ENCODE measurements at regions not wholly inside any gene's neighbourhood (a gene's known extent, or its start where the extent isn't known, plus 50 kb on each side); places are given as distances from the start of the nearest gene placed in this dataset.

- DNase-seq: peak in 2 of 3 donors; percentile 56 to 80
These were observed 133.9 kb downstream of the FANCF start for GRCh38 chr11:22491555-22492225.

- peak in 1 of 3 donors; percentile 29 for DNase-seq
These were observed 142.0 kb downstream of the SLC17A6 start for GRCh38 chr11:22479971-22480720.

- peak in 2 of 3 donors; percentile 62 to 79 for DNase-seq
These were observed 141.0 kb downstream of the SLC17A6 start for GRCh38 chr11:22479208-22479607.

GRCh38 chr11:22478169-22478568 is 140.0 kb downstream of the SLC17A6 start:
- DNase-seq: no peak

- no peak for DNase-seq
These were observed 139.1 kb downstream of the SLC17A6 start for GRCh38 chr11:22477312-22477711.

GRCh38 chr11:22476589-22476988 is 138.4 kb downstream of the SLC17A6 start:
- no peak for DNase-seq

GRCh38 chr11:22474616-22475015 is 136.4 kb downstream of the SLC17A6 start:
- DNase-seq: no peak

- no peak for DNase-seq
These were observed 135.4 kb downstream of the SLC17A6 start for GRCh38 chr11:22473586-22473985.

- DNase-seq: no peak
These were observed 134.1 kb downstream of the SLC17A6 start for GRCh38 chr11:22472306-22472705.

- DNase-seq: no peak
These were observed 133.2 kb downstream of the SLC17A6 start for GRCh38 chr11:22471385-22471784.

GRCh38 chr11:22467741-22468140 is 129.6 kb downstream of the SLC17A6 start:
- DNase-seq: no peak

GRCh38 chr11:22467248-22467647 is 129.1 kb downstream of the SLC17A6 start:
- no peak for DNase-seq

- peak; percentile 34 to 87 (median 59) for DNase-seq
These were observed 128.6 kb downstream of the SLC17A6 start for GRCh38 chr11:22466809-22467208.

- no peak for DNase-seq
These were observed 128.2 kb downstream of the SLC17A6 start for GRCh38 chr11:22466351-22466750.

- DNase-seq: no peak
These were observed 127.4 kb downstream of the SLC17A6 start for GRCh38 chr11:22465620-22466019.

- DNase-seq: no peak
These were observed 123.4 kb downstream of the SLC17A6 start for GRCh38 chr11:22461626-22462025.

- DNase-seq: no peak
These were observed 122.0 kb downstream of the SLC17A6 start for GRCh38 chr11:22460181-22460580.

- DNase-seq: peak in 1 of 3 donors; percentile 75
These were observed 120.9 kb downstream of the SLC17A6 start for GRCh38 chr11:22459048-22459447.

GRCh38 chr11:22458161-22458560 is 120.0 kb downstream of the SLC17A6 start:
- DNase-seq: no peak

GRCh38 chr11:22456993-22457762 is 119.0 kb downstream of the SLC17A6 start:
- no peak for DNase-seq

GRCh38 chr11:22454461-22455090 is 116.4 kb downstream of the SLC17A6 start:
- DNase-seq: no peak

- DNase-seq: no peak
These were observed 111.3 kb downstream of the SLC17A6 start for GRCh38 chr11:22449441-22449840.
